Gastrocnemius medialis (tissue), 4 donors: ENCODE measurements at regions not wholly inside any gene's neighbourhood (a gene's known extent, or its start where the extent isn't known, plus 50 kb on each side); places are given as distances from the start of the nearest gene placed in this dataset.

Experiments
- CTCF ChIP-seq, 5 experiments: fragments of 450-650 bp in 3 of 5; fragments of 200-600 bp in 2 of 5; sonication (generic) in 2 of 5; IDR thresholded peaks in 4 of 5; conservative IDR thresholded peaks in 1 of 5; 1 replicate in 4 of 5; 2 replicates in 1 of 5; pipeline ENCODE4 v1.5.1; 2016 to 2019; ENCODE audit warnings: antibody characterized with exemption in 5 of 5, mild to moderate bottlenecking in 3 of 5, moderate library complexity in 3 of 5
- POLR2A ChIP-seq, 2 donors: fragments of 450-650 bp; IDR thresholded peaks; one replicate each; pipeline ENCODE4 v1.6.1; 2017; ENCODE audit warnings: antibody characterized with exemption in 2 of 2, mild to moderate bottlenecking in 2 of 2, moderate library complexity in 2 of 2

DNA sequence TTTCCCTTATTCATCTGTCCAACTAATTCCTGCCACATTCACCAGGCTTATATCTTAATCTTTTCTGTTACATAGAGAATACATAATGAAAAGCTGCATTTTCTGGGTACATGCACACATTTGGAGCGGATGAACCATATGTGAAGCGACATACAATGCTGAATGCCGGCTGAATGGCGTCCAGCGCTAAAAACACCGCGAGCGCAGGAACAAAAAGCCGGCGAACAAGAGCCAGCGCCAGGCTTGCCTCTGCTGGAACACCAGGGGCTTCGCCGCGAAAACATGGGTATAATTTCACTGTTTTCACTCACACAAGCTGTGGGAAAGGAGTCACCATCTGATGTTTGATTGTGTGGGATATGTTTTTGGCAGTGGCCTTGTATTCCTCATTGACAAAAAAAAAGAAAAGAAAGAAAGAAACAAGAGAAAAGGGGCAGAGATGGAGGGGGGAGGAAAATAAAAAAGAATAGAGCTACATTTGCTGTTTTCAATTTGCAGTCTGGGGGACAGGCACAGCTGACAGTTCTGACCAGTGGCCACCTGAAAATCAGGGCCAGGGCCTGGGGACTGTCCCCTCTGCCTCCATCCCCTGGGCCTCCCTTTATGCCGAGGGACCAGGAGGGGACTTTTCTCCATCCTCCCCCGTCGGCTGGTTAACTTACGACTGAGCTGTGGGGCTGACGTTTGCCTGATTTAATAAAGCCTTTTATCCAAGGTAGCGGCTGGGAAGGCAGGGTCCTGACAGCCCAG lies 70.2 kb upstream of the OLIG2 start:
- no peak for TF ChIP-seq CTCF (IDR thresholded peaks at IDR 0.05 in 4 of 5, conservative IDR thresholded peaks at IDR 0.05 in 1 of 5)
- no peak for TF ChIP-seq POLR2A (IDR thresholded peaks at IDR 0.05)
